PC-9 (cell line): ENCODE measurements at regions not wholly inside any gene's neighbourhood (a gene's known extent, or its start where the extent isn't known, plus 50 kb on each side); places are given as distances from the start of the nearest gene placed in this dataset.

Experiments used
- EZH2 ChIP-seq: fragments of 200-600 bp; sonication (generic); IDR thresholded peaks from 2 replicates; pipeline ENCODE4 v1.8.0; 2017; ENCODE audit warnings: antibody characterized with exemption, low read depth
- TF ChIP-seq, protein P1 (sequence below): fragments of 200-600 bp; sonication (generic); conservative IDR thresholded peaks from 2 replicates; pipeline ENCODE4 v1.6.1; 2017; ENCODE audit warnings: mixed run types, antibody characterized with exemption, mild to moderate bottlenecking, moderate library complexity

DNA sequence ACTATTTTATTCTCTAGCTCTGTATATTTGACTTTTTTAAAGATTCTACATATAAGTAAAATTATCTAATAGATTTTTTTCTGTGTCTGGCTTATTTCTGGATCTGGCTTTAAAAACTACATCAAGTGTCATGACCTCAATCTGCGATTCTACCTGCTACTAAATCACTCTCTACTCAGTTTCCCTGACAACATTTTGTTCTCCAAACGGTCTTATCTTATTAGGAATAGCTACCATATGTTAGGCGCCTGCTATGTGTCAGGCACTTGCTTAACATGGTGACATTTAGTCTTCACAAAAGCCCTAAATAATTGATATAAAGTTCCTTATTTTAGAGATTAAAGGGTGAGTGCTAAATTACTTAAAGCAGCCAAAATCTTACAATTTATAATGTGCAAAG is 1362.9 kb upstream of the FLRT2 start:
- TF ChIP-seq, protein P1, sequence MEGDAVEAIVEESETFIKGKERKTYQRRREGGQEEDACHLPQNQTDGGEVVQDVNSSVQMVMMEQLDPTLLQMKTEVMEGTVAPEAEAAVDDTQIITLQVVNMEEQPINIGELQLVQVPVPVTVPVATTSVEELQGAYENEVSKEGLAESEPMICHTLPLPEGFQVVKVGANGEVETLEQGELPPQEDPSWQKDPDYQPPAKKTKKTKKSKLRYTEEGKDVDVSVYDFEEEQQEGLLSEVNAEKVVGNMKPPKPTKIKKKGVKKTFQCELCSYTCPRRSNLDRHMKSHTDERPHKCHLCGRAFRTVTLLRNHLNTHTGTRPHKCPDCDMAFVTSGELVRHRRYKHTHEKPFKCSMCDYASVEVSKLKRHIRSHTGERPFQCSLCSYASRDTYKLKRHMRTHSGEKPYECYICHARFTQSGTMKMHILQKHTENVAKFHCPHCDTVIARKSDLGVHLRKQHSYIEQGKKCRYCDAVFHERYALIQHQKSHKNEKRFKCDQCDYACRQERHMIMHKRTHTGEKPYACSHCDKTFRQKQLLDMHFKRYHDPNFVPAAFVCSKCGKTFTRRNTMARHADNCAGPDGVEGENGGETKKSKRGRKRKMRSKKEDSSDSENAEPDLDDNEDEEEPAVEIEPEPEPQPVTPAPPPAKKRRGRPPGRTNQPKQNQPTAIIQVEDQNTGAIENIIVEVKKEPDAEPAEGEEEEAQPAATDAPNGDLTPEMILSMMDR, result no peak
- no peak for TF ChIP-seq EZH2
